ENCODE measurements at regions not wholly inside any gene's neighbourhood (a gene's known extent, or its start where the extent isn't known, plus 50 kb on each side); places are given as distances from the start of the nearest gene placed in this dataset.
"Not testable (repeated sequence)": the region's sequence is repeated elsewhere in the genome, so short reads cannot be mapped to it uniquely, and the experiment has no call there.

- no peak for DNase-seq
These were observed 422.5 kb upstream of the FSTL5 start for GRCh38 chr4:162586266-162586665.

- no peak for DNase-seq
These were observed 418.4 kb upstream of the FSTL5 start for GRCh38 chr4:162582180-162582579.

- DNase-seq: no peak
These were observed 401.9 kb upstream of the FSTL5 start for GRCh38 chr4:162565730-162566129.

- DNase-seq: no peak
These were observed 396.3 kb upstream of the FSTL5 start for GRCh38 chr4:162560073-162560472.

- no peak for DNase-seq
These were observed 393.8 kb upstream of the FSTL5 start for GRCh38 chr4:162557516-162558106.

GRCh38 chr4:162535121-162535520 is 371.3 kb upstream of the FSTL5 start:
- no peak for DNase-seq

GRCh38 chr4:162523171-162523570 is 359.4 kb upstream of the FSTL5 start:
- no peak for DNase-seq

- DNase-seq: no peak
These were observed 358.9 kb upstream of the FSTL5 start for GRCh38 chr4:162522724-162523123.

GRCh38 chr4:162510937-162511336 is 347.1 kb upstream of the FSTL5 start:
- no peak for DNase-seq

GRCh38 chr4:162510115-162510514 is 346.3 kb upstream of the FSTL5 start:
- no peak for DNase-seq

- DNase-seq: no peak
These were observed 345.5 kb upstream of the FSTL5 start for GRCh38 chr4:162509333-162509732.

- DNase-seq: no peak
These were observed 342.5 kb upstream of the FSTL5 start for GRCh38 chr4:162506253-162506652.

- DNase-seq: no peak
These were observed 340.1 kb upstream of the FSTL5 start for GRCh38 chr4:162503868-162504267.

- no peak for DNase-seq
These were observed 338.3 kb upstream of the FSTL5 start for GRCh38 chr4:162502109-162502508.

- no peak for DNase-seq
These were observed 335.7 kb upstream of the FSTL5 start for GRCh38 chr4:162499478-162499877.

- no peak for DNase-seq
These were observed 334.4 kb upstream of the FSTL5 start for GRCh38 chr4:162498168-162498567.

- DNase-seq: no peak
These were observed 333.9 kb upstream of the FSTL5 start for GRCh38 chr4:162497564-162498167.

GRCh38 chr4:162494935-162495334 is 331.1 kb upstream of the FSTL5 start:
- DNase-seq: no peak

- DNase-seq: no peak
These were observed 321.7 kb upstream of the FSTL5 start for GRCh38 chr4:162485486-162485885.

GRCh38 chr4:162475246-162475645 is 311.4 kb upstream of the FSTL5 start:
- DNase-seq: no peak

GRCh38 chr4:162469977-162470376 is 306.2 kb upstream of the FSTL5 start:
- DNase-seq: no peak

- not testable (repeated sequence) for DNase-seq
These were observed 301.6 kb upstream of the FSTL5 start for GRCh38 chr4:162465356-162465755.

- no peak for DNase-seq
These were observed 298.2 kb upstream of the FSTL5 start for GRCh38 chr4:162461952-162462351.

GRCh38 chr4:162458051-162458450 is 294.3 kb upstream of the FSTL5 start:
- DNase-seq: no peak

Measured in stimulated activated CD4-positive, alpha-beta T cell treated with anti-CD3 and anti-CD28 coated beads, Interleukin-2, amount 100 ng/mL, for 24 hours (primary cell).